Stimulated activated CD4-positive, alpha-beta T cell treated with anti-CD3 and anti-CD28 coated beads, Interleukin-2, amount 100 ng/mL, for 48 hours (primary cell): ENCODE measurements at regions not wholly inside any gene's neighbourhood (a gene's known extent, or its start where the extent isn't known, plus 50 kb on each side); places are given as distances from the start of the nearest gene placed in this dataset.

ENCODE experiments used
- DNase-seq, 2 donors: peaks; one replicate each; pipeline ENCODE4 v3.0.0-alpha.2; 2020

DNA sequence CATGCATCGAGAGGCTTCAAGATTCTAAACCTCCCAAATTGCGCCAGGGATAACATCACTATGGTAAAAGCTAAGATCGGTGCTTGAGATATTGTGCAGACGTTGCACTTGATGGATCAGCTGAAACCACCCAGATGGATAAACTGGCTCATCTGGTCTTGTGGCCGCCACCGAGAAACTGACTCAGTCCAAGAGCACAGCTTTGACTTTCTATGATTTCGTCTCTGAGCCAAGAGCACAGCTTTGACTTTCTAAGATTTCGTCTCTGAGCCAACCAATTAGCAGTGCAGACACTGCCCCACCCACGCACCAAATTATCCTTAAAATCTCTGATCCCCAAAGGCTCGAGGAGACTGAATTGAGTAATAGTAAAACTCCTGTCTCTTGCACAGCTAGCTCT is 687.2 kb downstream of the FAM133A start:
- DNase-seq, result no peak

DNA sequence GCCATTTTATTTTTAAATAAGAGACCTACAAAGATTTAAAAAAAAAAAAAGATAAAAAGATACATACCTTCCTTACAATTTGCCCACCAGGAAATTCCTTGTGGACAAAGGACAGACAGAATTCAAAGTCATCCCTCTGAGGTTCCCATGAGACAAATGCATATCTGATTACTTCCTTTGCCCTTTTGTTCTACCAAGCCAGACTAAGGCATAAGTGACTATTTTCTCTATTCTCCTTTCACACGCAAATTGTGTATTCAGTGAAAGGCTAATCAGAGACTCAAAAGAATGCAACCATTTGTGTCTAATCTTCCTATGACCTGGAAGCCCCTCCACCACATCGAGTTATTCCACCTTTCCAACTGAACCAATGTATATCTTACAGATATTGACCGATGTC is 691.7 kb downstream of the FAM133A start:
- DNase-seq, result no peak

DNA sequence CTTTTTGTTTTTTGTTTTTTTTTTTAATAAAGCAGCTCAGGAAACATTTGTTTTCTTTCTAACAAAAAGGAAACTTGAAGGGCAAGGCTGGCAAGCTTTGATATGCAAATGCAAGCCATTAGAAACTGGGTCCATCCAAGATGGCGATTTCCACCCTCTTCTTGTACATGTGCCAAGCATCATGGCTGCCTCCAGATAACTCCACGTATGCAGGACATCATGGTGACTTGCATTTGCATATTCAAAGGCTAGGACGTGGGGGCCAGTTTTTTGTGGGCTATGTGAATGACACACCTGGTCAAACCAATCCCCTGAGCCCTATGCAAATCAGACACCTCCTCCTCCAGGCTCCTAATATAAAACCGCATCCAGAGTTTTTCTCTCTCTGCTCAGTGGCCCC is 692.6 kb downstream of the FAM133A start:
- DNase-seq, result no peak

DNA sequence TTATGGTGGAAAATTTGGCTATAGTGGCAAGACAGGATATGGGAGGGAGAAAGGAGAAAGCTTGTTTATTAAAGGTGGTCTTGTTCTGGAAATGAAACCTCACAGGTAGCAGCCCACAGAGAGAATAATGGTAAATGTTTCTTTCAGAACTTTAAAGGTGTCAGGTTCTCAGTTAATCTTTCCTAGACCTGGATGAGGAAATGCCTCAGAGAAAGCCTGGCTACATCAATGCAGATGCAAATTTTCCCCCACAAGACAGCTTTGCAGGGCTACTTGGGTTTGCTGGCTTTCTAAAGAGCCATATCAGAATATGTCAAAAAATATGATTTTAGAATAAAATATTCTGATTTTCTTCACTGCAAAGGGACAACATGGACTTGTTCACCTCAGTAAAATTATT is 715.0 kb downstream of the FAM133A start:
- DNase-seq, result no peak

DNA sequence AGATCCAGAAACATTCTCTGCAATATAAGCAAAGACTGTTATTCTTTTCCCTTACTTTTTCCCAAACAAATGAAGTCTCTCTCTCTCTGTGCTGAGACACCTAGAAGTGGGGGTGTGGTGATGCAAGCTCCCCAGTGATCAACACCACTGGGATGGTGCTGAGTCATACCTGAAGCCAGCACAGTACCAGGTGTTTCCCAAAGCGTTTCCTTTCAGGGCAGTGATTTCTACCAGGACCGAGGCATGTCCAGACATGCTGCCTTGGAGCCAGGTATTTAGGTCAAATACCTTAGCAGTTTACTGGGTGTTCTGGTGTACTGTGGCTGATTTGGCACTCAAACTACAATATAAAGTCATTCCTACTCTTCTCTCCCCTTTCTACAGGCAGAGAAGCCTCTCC is 726.5 kb downstream of the FAM133A start:
- no peak for DNase-seq

DNA sequence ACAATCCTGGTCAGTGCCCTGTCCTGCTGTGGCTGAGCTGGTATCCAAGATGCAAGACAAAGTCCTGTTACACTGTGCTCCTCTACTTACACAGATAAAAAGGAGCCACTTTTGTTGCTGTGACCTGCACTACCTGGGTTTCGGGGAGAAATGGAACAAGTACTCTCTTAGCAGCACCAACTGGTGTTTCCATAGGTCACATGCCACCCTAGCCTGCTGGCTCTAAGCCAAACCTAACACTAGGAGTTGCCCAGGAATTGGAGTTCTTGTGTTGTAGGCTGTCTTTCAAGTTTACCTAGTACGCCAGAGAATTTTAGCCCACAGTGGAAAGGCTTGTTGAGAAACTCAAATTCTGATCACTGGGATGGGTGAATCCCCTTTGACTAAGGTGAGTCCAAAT is 727.4 kb downstream of the FAM133A start:
- no peak for DNase-seq

DNA sequence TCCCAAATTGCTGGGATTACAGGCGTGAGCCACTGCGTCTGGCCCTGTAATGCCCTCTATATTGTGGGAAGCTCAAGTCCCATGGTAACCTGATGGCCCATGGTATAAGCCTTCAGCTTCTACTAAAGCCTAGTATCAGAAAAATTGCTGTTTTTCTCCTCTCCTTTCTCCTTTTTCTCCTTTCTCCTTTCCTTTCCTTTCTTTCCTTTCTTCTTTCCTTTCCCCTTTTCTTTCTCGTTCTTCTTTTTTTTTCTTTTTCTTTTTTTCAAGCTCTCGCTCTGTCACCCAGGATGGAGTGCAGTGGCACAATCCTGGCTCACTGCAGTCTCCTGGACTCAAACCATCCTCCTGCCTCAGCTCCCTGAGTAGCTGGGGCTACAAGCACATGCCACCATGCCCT is 740.7 kb downstream of the FAM133A start:
- no peak for DNase-seq

DNA sequence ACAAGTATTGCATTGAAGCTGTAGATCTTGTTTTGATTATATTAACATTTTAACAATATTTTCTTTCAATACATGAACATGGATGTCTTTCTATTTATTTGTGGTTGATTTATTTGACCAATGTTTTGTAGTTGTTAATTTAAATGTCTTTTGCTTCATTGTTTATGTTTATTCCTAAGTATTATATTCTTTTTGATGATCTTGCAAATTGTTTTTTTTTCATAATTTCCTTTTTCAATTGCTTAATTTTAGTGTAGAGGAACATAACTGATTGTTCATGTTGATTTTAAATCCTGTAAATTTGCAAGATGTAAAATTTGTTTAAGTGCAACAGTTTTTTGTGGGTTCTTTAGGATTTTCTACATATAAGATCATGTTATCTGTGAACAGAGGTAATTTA is 744.1 kb downstream of the FAM133A start:
- no peak for DNase-seq

DNA sequence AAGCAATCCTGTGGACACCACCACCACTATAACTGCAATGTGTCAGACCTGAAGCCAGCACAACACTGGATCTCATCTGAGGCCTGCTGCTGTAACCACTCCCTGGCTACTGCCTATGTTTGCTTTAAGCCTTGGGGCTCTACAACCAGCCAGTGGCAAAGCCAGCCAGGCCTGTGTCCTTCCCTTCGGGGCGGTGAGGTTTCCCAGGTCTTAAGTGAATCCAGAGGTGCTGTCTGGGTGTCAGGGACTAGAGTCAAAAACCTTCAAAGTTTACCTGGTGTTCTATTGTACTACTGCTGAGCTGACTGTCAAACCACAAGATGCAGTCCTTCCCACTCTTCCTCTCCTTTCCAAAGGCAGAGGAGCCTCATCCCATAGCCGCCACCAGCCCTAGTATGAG is 750.5 kb downstream of the FAM133A start:
- DNase-seq, result no peak

DNA sequence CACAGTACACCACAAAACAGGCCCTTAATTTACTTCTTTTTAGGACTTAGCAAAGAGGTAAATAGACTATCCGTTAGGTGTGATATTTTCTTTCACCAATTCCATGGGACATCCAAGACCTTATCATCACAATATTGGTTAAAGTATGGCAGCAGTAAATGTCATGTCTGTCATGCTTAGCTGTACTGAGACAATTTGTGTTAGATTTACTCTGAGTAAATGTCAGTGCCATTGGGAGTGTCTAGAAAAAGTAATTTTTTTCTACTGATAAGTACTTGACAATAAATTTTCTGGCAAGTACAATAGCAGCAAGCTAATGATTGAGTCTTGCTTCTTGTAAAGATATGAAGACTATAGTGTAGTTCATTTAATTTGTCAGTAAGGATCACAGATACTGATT is 756.1 kb downstream of the FAM133A start:
- no peak for DNase-seq

DNA sequence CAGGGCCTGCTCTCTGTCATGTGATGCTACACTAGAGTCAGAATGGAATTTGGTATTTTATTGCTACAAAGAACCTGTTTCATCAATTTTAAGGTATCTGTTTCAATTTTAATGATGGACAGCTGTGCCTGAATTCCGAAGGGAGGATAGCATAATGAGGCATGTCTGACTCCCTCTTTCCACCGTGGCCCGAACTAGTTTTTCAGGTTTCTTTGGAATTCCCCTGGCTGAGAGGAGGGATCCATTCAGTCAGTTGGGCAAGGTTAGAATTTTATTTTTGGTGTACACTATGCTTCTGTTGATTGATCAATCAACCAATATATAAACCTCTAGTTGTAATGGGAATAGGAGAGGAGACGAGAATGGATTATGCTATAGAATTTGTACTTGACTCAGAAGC is 761.8 kb downstream of the FAM133A start:
- DNase-seq, result no peak

DNA sequence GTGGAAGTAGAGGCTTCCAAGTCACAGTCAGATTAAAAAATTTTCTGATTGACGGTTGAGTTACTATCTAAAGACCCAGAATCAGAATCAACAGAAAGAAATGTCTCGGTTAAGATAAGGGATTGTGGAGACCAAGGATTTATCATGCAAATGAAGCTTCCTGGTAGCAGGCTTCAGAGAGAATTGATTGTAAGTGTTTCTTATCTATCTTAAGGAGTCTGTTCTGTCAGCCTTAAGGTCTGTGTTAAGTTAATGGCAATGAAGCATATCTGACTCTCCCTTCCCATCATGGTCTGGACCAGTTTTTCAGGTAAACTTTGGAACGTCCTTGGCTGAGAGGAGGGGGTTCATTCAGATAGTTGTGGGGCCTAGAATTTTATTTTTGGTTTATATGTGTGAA is 780.2 kb downstream of the FAM133A start:
- no peak for DNase-seq

DNA sequence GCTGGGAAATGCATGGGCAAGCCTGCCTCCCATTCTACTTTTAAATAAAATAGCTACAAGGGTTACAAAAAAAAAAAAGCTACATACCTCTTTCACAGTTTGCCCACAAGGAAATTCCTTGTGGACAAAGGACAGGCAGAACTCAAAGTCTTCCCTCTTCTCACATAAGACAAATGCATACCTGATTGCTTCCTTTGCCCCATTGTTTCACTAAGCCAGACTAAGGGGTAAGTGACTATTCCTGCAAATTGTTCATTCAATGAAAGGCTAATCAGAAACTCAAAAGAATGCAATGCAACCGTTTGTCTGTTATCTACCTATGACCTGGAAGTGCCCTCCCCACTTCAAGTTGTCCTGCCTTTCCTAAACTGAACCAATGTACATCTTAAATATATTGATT is 780.6 kb downstream of the FAM133A start:
- no peak for DNase-seq

DNA sequence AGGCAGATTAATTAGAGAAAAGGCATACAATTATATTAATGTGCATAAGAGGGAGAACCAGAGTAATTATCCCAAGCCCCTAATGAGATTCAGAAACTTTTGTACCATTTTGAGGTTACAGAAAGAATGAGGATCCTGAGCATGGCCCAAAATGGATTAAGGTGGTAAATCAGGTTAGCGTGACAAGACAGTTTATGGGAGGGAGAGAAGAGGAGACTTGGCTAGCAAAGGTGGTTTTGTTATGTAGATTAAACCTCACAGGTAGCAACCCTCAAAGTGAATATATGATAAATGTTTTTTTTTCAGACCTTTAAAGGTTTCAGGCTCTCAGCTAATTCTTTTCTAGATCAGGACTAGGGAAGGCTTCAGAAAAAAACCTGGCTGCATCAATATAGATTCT is 781.8 kb downstream of the FAM133A start:
- DNase-seq, result no peak

DNA sequence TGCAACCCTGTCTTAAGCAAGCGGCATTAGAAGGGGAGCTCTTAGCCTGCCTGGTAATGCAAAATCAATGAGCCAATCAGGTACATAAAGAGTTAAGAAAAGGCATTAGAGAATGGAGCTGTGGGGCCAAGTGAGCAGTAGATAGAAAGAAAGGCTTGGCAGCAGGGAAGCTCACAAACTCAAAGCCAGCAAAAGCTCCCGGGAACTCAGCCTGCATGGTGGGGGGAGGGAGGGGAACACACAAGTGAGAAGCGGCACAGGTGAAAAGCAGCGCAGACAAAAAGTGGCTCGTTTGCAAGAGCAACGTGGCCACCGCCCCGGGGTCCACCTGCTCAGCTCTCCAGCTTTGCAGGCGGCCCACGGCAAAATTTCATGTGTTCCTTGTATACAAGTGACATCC is 818.5 kb downstream of the FAM133A start:
- DNase-seq, result no peak

DNA sequence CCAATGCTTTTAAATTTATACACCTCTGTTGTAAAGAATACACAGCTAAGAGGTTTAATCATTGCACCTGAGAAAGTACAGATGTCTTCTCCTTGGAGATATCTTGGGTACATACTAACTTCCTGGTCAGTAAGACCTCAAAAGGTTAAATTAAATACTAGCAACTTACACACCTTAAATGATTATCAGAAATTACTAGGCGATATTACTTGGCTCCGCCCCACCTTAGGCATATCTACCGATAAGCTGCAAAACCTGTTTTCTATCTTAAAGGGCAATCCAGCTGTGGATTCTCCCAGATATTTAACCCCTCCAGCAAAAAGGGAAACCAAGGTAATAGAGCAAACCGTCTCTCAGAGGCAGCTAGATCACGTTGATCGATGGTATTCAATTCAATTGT is 819.4 kb downstream of the FAM133A start:
- no peak for DNase-seq

DNA sequence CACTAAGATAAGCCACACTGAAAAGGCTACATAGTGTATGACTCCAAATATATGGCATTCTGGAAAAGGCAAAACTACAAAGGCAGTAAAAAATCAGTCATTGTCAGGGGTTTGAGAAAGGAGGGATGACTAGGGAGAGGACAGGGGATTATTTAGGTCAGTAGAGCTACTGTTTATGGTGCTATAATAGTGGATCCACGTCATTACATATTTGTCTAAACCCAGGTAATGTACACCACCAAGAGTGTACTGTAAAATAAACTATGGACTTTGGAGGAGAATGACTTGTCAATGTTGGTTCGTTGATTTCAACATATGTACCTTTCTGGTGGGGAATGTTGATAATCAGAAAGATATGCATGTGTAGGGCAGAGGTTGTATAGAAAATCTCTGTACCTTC is 837.6 kb downstream of the FAM133A start:
- no peak for DNase-seq

DNA sequence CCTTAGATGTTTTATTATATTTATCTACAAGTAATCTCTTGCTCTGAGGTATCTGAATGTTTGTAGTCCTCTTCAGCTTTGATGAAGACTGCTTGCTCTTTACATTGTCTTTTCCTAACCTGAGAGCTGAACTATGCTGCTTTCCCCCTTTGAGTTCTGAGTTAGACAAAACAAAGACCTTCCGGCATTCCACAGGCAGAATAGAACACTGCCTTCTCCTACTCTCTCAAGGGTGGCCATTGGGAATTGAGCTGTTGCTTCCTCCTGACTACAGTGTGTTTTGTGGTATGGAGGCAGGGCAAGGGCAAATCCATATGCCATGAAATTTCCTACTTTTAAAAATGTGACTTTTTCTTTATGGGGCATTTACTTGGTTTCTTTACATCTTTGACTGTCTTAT is 841.0 kb downstream of the FAM133A start:
- no peak for DNase-seq

DNA sequence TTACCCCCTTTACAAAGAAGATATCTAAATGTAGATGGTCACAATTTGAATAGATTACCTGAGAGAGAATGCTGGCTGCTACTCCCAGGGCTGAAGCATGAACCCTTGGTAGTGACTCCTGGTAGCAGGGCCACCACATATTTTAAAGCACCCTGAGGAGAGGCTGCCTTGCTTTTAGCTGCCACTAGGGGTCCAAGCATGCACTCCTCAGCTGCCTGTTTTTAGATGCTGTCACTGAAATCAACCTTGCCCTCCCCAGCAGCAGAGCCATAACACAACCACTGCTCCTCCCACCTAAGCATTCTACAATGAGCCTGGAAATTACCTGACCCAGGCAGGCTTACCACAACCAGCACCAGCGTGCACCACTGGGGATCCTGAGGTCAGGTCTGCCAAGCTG is 850.9 kb downstream of the FAM133A start:
- DNase-seq, result no peak

DNA sequence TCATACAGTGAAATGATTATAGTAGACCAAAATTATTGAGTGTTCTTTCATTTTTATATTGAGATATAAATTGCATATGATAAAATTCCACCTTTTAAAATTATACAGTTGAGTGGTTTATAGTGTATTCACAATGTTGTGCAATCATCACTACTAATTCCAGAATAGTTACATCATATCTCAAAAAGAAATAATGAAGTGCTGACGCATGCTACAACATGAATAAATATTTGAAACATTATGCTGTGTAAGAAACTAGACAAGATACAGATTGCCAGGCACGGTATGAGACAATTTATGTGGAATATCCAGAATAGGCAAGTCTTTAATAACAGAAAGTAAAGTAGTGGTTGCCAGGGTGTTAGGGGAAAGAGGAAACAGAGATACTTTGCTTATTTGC is 871.7 kb downstream of the FAM133A start:
- DNase-seq, result no peak

DNA sequence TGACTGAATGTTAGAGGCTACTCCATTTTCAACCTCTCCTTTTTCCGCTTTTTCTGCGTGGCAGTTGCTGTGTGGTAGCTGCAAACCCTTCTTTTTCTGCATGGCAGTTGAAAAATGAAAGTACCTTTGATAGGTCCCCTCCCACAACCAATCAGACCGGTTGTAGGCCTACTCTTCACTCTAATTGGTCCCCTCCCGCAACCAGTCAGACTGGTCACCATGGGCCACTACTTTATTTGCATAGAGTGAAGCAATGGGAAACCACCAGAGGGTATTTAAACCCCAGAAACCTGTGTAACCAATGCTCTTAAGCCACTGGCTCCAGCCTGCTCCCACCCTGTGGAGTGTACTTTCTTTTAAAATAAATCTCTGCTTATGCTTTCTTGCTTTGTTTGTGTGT is 877.8 kb downstream of the FAM133A start:
- no peak for DNase-seq

DNA sequence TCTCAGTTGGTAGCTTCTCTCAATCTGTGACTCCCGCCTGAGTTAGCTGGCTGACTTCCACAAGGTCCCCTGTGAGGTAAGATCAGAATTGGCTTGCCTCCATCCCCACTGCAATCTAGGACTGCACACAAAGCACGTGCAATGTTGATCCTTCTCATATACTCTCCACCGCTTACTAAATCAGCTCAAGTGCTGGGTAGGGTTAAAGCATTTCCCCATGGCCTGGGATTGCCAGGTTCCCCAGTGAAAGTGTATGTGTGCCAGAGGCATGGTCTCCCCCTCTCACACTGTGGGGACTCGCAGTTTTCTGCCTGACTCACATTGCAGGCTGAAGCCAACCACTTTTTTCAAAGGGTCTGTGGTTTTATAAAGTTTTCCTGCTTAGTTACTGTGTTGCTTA is 886.9 kb downstream of the FAM133A start:
- no peak for DNase-seq

DNA sequence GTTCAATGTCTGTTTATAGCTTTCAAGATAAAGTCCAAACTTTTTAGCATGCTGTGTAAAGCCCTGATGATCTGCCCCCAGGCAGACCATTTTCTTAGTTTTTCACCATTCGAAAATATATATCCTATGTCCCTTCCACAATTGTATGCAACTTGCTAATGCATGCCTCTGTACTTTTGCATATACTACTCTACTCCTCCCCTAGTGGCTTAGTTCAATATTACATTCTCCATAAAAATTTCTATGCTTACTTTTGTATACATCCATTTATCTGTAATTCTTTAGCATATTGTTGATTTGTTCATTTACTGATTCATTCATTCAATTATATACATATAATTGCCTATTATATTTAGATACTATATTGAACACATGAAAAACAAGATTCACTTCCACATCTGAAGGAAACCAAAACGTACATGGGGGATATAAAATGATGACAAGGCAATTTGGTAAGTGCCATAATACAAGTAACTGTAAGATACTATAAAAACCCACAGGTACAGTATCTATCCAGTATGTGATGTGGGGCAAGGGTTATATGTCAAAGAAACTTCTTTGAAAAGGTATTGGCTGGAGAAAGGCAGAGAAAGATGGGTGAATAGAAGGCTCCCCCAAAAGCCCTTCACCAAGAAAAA is 902.5 kb downstream of the FAM133A start:
- DNase-seq, result no peak

DNA sequence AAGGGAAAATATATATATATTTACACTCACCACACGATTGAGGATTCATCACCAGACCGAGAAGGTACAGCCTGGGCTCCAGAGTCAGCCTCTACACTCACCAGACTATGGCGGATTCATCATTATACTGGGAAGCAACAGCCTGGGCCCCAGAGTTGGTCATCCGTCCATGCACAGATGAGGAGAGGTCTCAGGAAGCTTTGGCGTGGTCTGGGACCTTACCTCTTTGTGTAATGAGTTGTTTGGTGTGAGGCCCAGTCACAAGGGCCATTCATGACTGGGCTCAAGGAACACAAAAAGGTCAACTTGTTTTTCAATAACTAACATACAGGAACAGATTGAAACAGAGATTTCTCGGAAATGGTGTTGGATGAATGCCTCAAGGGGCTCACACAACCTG is 926.1 kb downstream of the FAM133A start:
- no peak for DNase-seq

DNA sequence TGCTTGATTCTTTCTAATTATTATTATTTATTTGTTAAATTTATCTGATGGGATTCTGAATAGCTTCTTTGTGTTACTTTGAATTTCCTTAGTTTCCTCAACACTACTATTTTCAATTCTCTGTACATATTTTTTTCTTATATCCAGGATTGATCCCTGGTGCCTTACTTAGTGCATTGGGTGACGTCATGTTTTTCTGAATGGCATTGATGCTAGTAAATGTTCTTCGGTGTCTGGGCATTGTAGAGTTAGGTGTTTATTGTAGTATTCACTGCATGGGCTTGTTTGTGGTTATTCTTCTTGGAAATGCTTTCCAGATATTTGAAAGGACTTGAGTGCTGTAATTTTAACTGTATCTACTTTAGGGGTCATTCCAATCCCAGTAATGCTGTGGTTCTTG is 938.1 kb downstream of the FAM133A start:
- DNase-seq, result no peak

DNA sequence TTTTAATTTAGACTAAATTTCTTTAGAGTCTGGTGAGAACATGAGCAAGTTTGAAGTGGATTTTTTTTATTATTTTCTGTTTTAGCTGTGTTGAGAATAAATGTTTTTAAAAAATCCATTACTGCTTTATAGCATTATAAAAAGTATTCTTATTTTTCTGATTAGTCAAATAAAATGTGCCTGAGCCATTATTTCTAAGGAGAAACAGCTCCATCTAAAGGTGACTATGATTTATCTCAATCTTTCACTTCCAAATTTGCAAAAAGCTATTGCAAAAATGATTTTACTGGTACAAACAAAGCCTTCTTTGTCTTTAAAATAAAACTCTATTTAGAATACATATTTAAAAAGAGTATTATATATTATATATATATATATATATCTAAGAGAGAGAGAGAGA is 959.2 kb downstream of the FAM133A start:
- DNase-seq, result no peak
